CD14-positive monocyte (primary cell): ENCODE measurements at regions not wholly inside any gene's neighbourhood (a gene's known extent, or its start where the extent isn't known, plus 50 kb on each side); places are given as distances from the start of the nearest gene placed in this dataset.
A peak's percentile ranks its signal among the peaks of the same experiment; 100 is the strongest.

ENCODE experiments used
- DNase-seq, 3 donors: peaks; one replicate each; pipeline ENCODE4 v3.0.0-alpha.2; 2011 to 2022
- H2AFZ ChIP-seq: 2 replicates; pipeline ENCODE4 v1.6.0; 2012; ENCODE audit warnings: mild to moderate bottlenecking, low read depth, low read length, inconsistent platforms; ENCODE audit not compliant: insufficient read depth, poor library complexity, severe bottlenecking
- H3K27ac ChIP-seq, 2 donors: 1 replicate in 1 of 2; 2 replicates in 1 of 2; pipeline ENCODE4 v1.5.1; 2012 to 2013; ENCODE audit warnings: low read length in 2 of 2, control low read depth in 1 of 2, inconsistent platforms in 1 of 2, low read depth in 1 of 2, mild to moderate bottlenecking in 1 of 2
- H3K27me3 ChIP-seq, 2 donors: one replicate each; pipeline versions ENCODE4 v1.6.0 to v1.6.1; 2011 to 2013; ENCODE audit warnings: low read length in 2 of 2; ENCODE audit not compliant: control insufficient read depth in 2 of 2, insufficient read depth in 2 of 2
- H3K36me3 ChIP-seq, 2 donors: replicated peaks in 1 of 2; 1 replicate in 1 of 2; 2 replicates in 1 of 2; pipeline versions ENCODE4 v1.5.1 to v1.6.1; 2012 to 2013; ENCODE audit warnings: low read length in 2 of 2, control low read depth in 1 of 2, inconsistent platforms in 1 of 2, mild to moderate bottlenecking in 1 of 2; ENCODE audit not compliant: insufficient read depth in 2 of 2, control insufficient read depth in 1 of 2
- H3K4me1 ChIP-seq, 2 donors: 1 replicate in 1 of 2; 2 replicates in 1 of 2; pipeline versions ENCODE4 v1.5.1 to v1.6.1; 2012 to 2013; ENCODE audit warnings: low read length in 2 of 2, control low read depth in 1 of 2, inconsistent platforms in 1 of 2, mild to moderate bottlenecking in 1 of 2, moderate library complexity in 1 of 2; ENCODE audit not compliant: insufficient read depth in 2 of 2, control insufficient read depth in 1 of 2
- H3K4me2 ChIP-seq: replicated peaks from 2 replicates; pipeline ENCODE3; 2012; ENCODE audit warnings: low read length, moderate library complexity, mild to moderate bottlenecking; ENCODE audit not compliant: poor library complexity, severe bottlenecking; ENCODE audit errors: extremely low read depth
- H3K4me3 ChIP-seq, 3 experiments: fragments of 200-600 bp in 1 of 3; sonication (generic) in 1 of 3; replicated peaks in 1 of 3; 1 replicate in 2 of 3; 2 replicates in 1 of 3; pipeline ENCODE4 v1.5.1; 2011 to 2013; ENCODE audit warnings: low read length in 3 of 3, mild to moderate bottlenecking in 3 of 3, control low read depth in 2 of 3, low read depth in 2 of 3, inconsistent platforms in 1 of 3, moderate library complexity in 1 of 3
- H3K79me2 ChIP-seq: 2 replicates; pipeline ENCODE4 v1.6.0; 2012; ENCODE audit warnings: mild to moderate bottlenecking, control low read depth, inconsistent platforms, low read length, moderate library complexity; ENCODE audit not compliant: insufficient read depth
- H3K9ac ChIP-seq: 2 replicates; pipeline ENCODE4 v1.6.0; 2017; ENCODE audit warnings: low read length, mild to moderate bottlenecking; ENCODE audit not compliant: insufficient read depth, poor library complexity, severe bottlenecking
- H3K9me3 ChIP-seq, 2 donors: replicated peaks in 1 of 2; 1 replicate in 1 of 2; 2 replicates in 1 of 2; pipeline versions ENCODE4 v1.5.1 to v1.6.1; 2012 to 2013; ENCODE audit warnings: low read length in 2 of 2, control low read depth in 1 of 2; ENCODE audit not compliant: control insufficient read depth in 1 of 2, insufficient read depth in 1 of 2
- H4K20me1 ChIP-seq: 2 replicates; pipeline ENCODE4 v1.6.0; 2012; ENCODE audit warnings: mild to moderate bottlenecking, low read length, control low read depth, moderate library complexity; ENCODE audit not compliant: insufficient read depth
- H3K27ac Mint-ChIP-seq, 7 donors: one replicate each; pipeline ENCODE4 v1.8.0; 2020; ENCODE audit warnings: mild to moderate bottlenecking in 7 of 7, mixed read lengths in 7 of 7, moderate library complexity in 6 of 7, inconsistent platforms in 2 of 7
- H3K27me3 Mint-ChIP-seq, 3 donors: one replicate each; pipeline ENCODE4 v1.8.0; 2021 to 2022; ENCODE audit warnings: low read depth in 3 of 3, mild to moderate bottlenecking in 3 of 3, mixed read lengths in 3 of 3, moderate library complexity in 3 of 3, inconsistent platforms in 1 of 3
- H3K36me3 Mint-ChIP-seq, 2 donors: one replicate each; pipeline ENCODE4 v1.8.0; 2020; ENCODE audit warnings: mixed read lengths in 2 of 2, inconsistent platforms in 1 of 2, mild to moderate bottlenecking in 1 of 2
- H3K4me1 Mint-ChIP-seq: one replicate; pipeline ENCODE4 v1.8.0; 2020; ENCODE audit warnings: mild to moderate bottlenecking, mixed read lengths
- H3K4me3 Mint-ChIP-seq, 2 donors: one replicate each; pipeline ENCODE4 v1.8.0; 2020; ENCODE audit warnings: mild to moderate bottlenecking in 2 of 2, mixed read lengths in 2 of 2, moderate library complexity in 1 of 2
- H3K9me3 Mint-ChIP-seq, 7 donors: one replicate each; pipeline ENCODE4 v1.8.0; 2020 to 2022; ENCODE audit warnings: mixed read lengths in 7 of 7, mild to moderate bottlenecking in 6 of 7, moderate library complexity in 6 of 7, inconsistent platforms in 2 of 7
- WGBS: methylation state at CpG from one replicate; pipeline ENCODE4 v1.1.5; 2013; ENCODE audit warnings: missing lambda C conversion rate; ENCODE audit not compliant: insufficient coverage; 5-methylcytosine and 5-hydroxymethylcytosine counted together
- intact Hi-C, 2 donors: fragments of 100-400 bp; cut with micrococcal nuclease; formaldehyde crosslinking; loops; one replicate each; pipeline versions ENCODE4 v1.15.0 to v1.15.1; 2023
- TF ChIP-seq, protein P1 (sequence below): fragments of 200-600 bp; IDR thresholded peaks from one replicate; pipeline ENCODE4 v1.8.0; 2022; ENCODE audit warnings: antibody characterized with exemption, mild to moderate bottlenecking

- no peak overlapping the region for H3K27ac Mint-ChIP-seq
- H3K4me1 ChIP-seq = no peaks in the 10 kb centered on the region
- DNase-seq = no peak
- no peaks in the 10 kb centered on the region for H3K4me1 Mint-ChIP-seq
- H3K36me3 ChIP-seq = no peaks in the 10 kb centered on the region
- no peak overlapping the region for H2AFZ ChIP-seq
- H3K9ac ChIP-seq = no peak overlapping the region
- H3K79me2 ChIP-seq = no peaks in the 10 kb centered on the region
- H3K9me3 Mint-ChIP-seq = peaks cover 0 to 2% (median 0%) of the 10 kb centered on the region in 7 donors
- WGBS = 91% methylated on average over 5 of the region's 5 CpGs
- H4K20me1 ChIP-seq = no peaks in the 10 kb centered on the region
- intact Hi-C loops = no loop called here
- no peaks in the 10 kb centered on the region for H3K9me3 ChIP-seq
- no peak overlapping the region for H3K4me3 Mint-ChIP-seq
- H3K27me3 ChIP-seq = no peaks in the 10 kb centered on the region
- TF ChIP-seq, protein P1, sequence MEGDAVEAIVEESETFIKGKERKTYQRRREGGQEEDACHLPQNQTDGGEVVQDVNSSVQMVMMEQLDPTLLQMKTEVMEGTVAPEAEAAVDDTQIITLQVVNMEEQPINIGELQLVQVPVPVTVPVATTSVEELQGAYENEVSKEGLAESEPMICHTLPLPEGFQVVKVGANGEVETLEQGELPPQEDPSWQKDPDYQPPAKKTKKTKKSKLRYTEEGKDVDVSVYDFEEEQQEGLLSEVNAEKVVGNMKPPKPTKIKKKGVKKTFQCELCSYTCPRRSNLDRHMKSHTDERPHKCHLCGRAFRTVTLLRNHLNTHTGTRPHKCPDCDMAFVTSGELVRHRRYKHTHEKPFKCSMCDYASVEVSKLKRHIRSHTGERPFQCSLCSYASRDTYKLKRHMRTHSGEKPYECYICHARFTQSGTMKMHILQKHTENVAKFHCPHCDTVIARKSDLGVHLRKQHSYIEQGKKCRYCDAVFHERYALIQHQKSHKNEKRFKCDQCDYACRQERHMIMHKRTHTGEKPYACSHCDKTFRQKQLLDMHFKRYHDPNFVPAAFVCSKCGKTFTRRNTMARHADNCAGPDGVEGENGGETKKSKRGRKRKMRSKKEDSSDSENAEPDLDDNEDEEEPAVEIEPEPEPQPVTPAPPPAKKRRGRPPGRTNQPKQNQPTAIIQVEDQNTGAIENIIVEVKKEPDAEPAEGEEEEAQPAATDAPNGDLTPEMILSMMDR = no peak
- no peak overlapping the region for H3K27ac ChIP-seq
- no peak overlapping the region for H3K4me2 ChIP-seq
- no peak overlapping the region for H3K4me3 ChIP-seq
- H3K36me3 Mint-ChIP-seq = no peaks in the 10 kb centered on the region
- H3K27me3 Mint-ChIP-seq = peaks cover 0 to 6% (median 3%) of the 10 kb centered on the region in 3 donors
Observed at GRCh38 chr11:13062115-13062514, 53.0 kb downstream of the RASSF10 start.

GRCh38 chr11:13064593-13064992, 55.5 kb downstream of the RASSF10 start:
- H3K27me3 ChIP-seq = no peaks in the 10 kb centered on the region
- Mint-ChIP-seq H3K4me1 (no peaks in the 10 kb centered on the region), H3K27ac (peak overlapping the region in 1 of 7 donors; percentile 43), H3K36me3 (no peaks in the 10 kb centered on the region), H3K4me3 (no peak overlapping the region), H3K9me3 (peaks cover 0 to 2% (median 0%) of the 10 kb centered on the region in 7 donors), H3K27me3 (peaks cover 0 to 7% (median 3%) of the 10 kb centered on the region in 3 donors)
- no peaks in the 10 kb centered on the region for H4K20me1 ChIP-seq
- no peak overlapping the region for H3K4me2 ChIP-seq
- H3K4me3 ChIP-seq = no peak overlapping the region
- H3K79me2 ChIP-seq = no peaks in the 10 kb centered on the region
- DNase-seq = no peak
- no peak overlapping the region for H3K27ac ChIP-seq
- no peaks in the 10 kb centered on the region for H3K4me1 ChIP-seq
- intact Hi-C loops = no loop called here
- H2AFZ ChIP-seq = no peak overlapping the region
- H3K9me3 ChIP-seq = no peaks in the 10 kb centered on the region
- no peak overlapping the region for H3K9ac ChIP-seq
- TF ChIP-seq, protein P1 = no peak
- 90% methylated on average over 2 of the region's 3 CpGs for WGBS
- H3K36me3 ChIP-seq = no peaks in the 10 kb centered on the region
